ENCODE measurements at regions not wholly inside any gene's neighbourhood (a gene's known extent, or its start where the extent isn't known, plus 50 kb on each side); places are given as distances from the start of the nearest gene placed in this dataset.

DNA sequence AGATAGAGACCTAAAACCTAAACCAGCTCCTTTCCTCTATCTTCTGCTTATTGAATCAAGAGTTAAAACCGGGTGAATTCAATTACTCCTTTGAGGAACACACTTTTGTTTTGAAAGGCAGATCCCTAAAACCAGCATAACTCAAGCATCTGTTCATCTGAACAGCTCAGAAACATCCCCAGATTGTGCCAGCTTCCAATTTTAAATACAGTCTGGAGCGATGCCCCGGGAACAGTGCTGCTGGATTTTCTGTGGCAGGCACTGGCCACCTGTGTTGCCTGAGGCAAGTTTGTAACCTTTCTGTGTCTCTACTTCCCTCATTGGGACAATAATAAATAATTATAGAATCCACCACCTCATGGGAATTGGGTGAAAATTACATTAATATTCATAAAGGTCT, 281.4 kb upstream of the NFE2L3 start:
- no peak for DNase-seq (ENCODE audit: extremely low read depth, low read depth)
- H3K4me3 ChIP-seq (replicated peaks; ENCODE audit: low read depth, low read length) = no peak overlapping the region
- TF ChIP-seq, protein P1, sequence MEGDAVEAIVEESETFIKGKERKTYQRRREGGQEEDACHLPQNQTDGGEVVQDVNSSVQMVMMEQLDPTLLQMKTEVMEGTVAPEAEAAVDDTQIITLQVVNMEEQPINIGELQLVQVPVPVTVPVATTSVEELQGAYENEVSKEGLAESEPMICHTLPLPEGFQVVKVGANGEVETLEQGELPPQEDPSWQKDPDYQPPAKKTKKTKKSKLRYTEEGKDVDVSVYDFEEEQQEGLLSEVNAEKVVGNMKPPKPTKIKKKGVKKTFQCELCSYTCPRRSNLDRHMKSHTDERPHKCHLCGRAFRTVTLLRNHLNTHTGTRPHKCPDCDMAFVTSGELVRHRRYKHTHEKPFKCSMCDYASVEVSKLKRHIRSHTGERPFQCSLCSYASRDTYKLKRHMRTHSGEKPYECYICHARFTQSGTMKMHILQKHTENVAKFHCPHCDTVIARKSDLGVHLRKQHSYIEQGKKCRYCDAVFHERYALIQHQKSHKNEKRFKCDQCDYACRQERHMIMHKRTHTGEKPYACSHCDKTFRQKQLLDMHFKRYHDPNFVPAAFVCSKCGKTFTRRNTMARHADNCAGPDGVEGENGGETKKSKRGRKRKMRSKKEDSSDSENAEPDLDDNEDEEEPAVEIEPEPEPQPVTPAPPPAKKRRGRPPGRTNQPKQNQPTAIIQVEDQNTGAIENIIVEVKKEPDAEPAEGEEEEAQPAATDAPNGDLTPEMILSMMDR (IDR thresholded peaks at IDR 0.05; ENCODE audit: low read depth, low read length, missing control alignments) = no peak

DNA sequence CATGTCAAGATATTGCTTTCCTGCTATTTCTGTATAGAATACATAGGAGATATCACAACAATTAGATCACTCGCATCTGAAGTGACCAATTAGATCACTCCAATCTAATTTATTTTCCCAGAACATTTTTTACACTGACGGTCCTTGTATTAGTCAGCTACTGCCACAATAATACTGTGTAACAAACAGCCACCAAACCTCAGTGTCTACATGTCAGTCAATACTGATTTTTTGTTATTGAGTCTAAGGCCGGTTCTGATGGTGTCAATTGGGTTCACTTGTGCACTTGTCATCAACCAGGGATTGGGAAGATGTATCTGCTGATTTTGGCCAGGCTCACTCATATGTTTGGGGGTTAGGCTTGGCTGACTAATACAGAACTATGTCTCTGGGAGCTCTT, 275.9 kb upstream of the NFE2L3 start:
- DNase-seq (ENCODE audit: extremely low read depth, low read depth) = no peak
- H3K4me3 ChIP-seq (replicated peaks; ENCODE audit: low read depth, low read length) = no peak overlapping the region
- TF ChIP-seq, protein P1 (IDR thresholded peaks at IDR 0.05; ENCODE audit: low read depth, low read length, missing control alignments) = no peak

DNA sequence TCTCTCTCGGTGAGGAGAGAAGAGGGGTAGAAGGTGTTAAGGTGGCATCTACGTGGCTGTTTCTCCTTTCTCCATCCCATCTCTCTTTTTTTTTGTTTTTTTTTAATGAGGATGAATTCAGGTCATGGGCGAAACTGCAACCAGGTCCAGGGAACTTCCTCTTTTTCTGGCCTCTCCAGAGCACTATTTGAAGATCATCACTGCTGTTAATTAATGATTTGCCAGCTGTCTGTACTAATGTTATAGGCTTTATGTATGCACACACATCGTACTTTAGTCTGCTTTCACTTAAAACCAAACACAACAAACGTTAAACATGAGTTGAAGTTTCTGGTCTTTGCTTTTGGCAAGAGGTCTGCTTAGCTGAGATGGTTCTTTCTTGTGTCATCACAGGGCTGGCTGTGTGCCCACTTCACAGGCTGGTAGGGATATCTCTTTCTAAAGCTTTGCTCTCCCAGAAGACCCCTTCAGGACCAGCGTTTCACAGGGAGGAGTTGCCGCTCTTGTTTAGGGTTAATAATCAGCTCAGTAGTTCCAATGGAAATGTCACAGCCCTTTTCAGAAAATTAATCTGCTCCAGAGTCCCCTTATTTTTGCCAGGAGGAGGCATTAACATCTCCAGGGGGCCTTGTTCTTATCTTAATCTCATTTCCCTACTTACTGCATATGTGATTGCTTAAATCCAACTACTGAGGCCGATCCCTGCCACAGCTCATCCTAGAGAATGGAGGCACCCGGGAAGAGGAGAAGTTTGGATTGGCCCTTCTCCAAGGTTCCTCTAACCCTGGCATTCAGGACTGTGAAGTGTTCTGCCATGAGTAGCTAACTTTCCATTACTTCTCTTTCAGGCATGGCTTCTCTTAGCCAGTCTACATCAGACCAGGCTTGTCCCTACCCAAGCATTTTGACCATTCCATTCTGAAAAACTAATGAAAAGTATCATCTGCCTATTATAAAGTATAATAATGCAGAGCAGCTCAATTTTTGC, 273.9 kb upstream of the NFE2L3 start:
- H3K4me3 ChIP-seq (replicated peaks; ENCODE audit: low read depth, low read length) = no peak overlapping the region
- no peak for DNase-seq (ENCODE audit: extremely low read depth, low read depth)
- TF ChIP-seq, protein P1 (IDR thresholded peaks at IDR 0.05; ENCODE audit: low read depth, low read length, missing control alignments) = no peak

DNA sequence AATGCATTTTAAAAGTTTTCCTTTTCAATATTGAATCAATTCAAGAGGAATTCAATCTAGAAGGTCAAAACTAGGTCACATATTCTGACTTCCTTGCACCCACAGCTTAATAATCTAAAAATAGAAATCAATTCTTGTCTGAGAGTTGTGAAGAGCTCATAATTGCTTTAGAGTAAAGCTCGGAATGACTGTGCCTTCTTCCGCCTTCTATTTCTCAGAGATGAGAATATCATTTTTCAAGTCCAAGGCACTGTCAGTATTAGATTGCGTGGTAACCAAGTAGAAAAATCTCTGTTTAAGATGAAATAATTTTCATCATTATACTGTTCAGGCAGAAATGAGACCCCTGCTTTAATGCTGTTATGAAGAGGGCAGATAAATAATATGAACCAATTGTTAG, 272.2 kb upstream of the NFE2L3 start:
- no peak for DNase-seq (ENCODE audit: extremely low read depth, low read depth)

DNA sequence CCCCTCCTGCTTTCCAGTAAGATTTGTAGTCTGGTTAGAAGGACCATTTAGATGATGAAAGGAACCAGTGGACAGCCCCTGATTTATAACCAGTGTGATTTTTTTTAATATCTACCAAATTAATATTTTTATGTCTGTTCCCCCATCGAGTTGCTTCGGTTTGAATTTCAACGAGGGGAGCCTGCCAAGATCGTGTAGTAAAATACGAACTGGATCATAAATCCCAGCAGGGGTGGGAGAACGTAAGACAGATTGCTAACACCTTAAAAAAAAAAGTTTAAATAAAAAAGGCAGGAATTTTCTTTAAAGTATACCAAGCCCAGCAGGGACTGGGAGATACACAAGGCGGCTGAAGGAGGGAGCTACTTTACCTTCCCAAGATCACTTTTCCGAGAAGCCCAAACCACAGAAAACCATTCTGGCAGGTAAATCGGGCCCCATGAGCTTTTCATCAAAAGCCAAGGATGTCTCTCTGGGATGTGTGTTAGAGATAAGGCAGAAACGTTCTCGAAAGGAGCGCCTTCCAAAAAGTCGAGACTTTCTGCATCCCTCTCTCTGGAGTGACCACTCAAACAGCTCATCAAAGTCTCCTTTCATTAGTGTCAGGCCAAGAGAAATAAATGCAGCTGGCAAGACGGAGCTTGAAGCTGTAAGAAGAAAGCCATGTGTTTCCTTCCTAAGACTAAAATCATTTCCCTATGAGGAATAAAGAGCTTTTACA, 270.5 kb upstream of the NFE2L3 start:
- DNase-seq (ENCODE audit: extremely low read depth, low read depth) = no peak
- TF ChIP-seq, protein P1 (IDR thresholded peaks at IDR 0.05; ENCODE audit: low read depth, low read length, missing control alignments) = no peak
- no peak overlapping the region for H3K4me3 ChIP-seq (replicated peaks; ENCODE audit: low read depth, low read length)

More for the DNA sequence above, 272.2 kb upstream of the NFE2L3 start:
- no peak overlapping the region for H3K4me3 ChIP-seq (replicated peaks; ENCODE audit: low read depth, low read length)
- TF ChIP-seq, protein P1 (IDR thresholded peaks at IDR 0.05; ENCODE audit: low read depth, low read length, missing control alignments) = no peak

DNA sequence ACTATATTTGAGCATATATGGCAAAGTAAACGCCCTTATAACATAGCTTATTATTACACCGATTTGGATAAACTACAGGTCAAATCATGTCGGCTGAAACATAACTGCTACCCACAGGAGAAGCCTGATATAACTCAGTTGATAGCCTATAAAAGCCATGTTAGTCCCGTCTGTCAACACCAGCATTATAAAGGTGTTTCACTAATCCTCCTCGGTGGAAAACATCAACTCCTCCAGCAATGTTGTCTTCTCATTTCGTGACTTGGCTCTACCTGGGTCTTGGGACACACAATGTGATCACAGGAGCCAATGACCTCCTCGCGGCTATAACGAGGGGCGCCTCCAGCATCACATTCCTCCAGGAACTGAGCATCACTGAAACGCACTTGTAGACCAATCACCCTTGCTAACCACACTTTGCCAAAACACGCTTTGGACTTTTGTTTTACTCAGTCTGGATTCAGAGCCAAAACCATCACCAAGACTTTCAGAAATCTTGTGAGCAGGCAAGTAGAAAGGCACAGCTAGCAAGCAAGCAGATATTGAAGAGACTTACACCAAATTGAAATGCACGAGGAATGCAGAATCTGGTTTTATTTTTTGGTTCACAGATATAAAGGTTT, 269.7 kb upstream of the NFE2L3 start:
- H3K4me3 ChIP-seq (replicated peaks; ENCODE audit: low read depth, low read length) = no peak overlapping the region
- TF ChIP-seq, protein P1 (IDR thresholded peaks at IDR 0.05; ENCODE audit: low read depth, low read length, missing control alignments) = no peak
- DNase-seq (ENCODE audit: extremely low read depth, low read depth) = no peak
